ENCODE measurements at regions not wholly inside any gene's neighbourhood (a gene's known extent, or its start where the extent isn't known, plus 50 kb on each side); places are given as distances from the start of the nearest gene placed in this dataset.

DNA sequence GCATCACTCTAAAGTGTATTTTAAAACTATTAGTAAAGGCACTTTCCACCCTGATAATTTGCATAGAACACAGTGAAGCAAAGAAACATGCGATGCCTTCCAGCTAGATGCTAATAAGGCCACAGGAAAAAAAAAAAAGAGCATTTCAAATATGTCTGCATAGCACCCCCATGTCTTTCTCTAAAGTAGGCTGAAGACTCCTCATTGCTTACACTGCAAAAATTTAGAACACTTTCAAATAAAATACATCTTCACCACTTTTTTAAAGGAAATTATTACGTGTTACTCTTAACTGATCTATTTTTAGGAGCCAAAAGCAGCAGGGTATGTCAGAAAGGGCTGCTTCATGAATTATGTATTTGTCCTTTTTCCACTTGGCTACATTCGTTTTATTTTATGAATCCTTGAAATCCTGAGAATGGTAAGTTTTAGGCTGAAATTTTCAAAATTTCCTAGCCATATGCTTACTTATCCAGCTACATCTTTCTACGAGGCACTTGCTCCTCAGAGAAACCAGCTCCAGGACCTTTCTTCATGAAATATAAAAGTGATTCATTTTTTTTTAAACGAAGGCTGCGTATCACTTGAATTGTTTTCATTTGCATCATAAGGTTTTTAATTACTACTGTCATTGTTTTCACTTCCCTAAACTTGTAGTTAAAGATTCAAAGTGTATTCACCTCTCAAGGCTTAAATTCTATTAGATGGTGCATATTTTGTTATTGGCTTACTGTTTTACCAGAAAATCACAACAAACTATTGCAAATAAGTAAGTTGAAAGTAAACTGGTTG, 513.0 kb downstream of the PTPRC start:
- DNase-seq (ENCODE audit: extremely low spot score, unreplicated experiment) = no peak
- H3K27me3 Mint-ChIP-seq = no peaks in the 10 kb centered on the region
- H3K27ac Mint-ChIP-seq = no peak overlapping the region
- H3K9me3 Mint-ChIP-seq = no peaks in the 10 kb centered on the region
- H3K4me1 Mint-ChIP-seq (ENCODE audit: unreplicated experiment) = no peaks in the 10 kb centered on the region
- no peak overlapping the region for H3K4me3 Mint-ChIP-seq
- no peaks in the 10 kb centered on the region for H3K36me3 Mint-ChIP-seq
- TF ChIP-seq, protein P1, sequence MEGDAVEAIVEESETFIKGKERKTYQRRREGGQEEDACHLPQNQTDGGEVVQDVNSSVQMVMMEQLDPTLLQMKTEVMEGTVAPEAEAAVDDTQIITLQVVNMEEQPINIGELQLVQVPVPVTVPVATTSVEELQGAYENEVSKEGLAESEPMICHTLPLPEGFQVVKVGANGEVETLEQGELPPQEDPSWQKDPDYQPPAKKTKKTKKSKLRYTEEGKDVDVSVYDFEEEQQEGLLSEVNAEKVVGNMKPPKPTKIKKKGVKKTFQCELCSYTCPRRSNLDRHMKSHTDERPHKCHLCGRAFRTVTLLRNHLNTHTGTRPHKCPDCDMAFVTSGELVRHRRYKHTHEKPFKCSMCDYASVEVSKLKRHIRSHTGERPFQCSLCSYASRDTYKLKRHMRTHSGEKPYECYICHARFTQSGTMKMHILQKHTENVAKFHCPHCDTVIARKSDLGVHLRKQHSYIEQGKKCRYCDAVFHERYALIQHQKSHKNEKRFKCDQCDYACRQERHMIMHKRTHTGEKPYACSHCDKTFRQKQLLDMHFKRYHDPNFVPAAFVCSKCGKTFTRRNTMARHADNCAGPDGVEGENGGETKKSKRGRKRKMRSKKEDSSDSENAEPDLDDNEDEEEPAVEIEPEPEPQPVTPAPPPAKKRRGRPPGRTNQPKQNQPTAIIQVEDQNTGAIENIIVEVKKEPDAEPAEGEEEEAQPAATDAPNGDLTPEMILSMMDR (conservative IDR thresholded peaks at IDR 0.05) = no peak

DNA sequence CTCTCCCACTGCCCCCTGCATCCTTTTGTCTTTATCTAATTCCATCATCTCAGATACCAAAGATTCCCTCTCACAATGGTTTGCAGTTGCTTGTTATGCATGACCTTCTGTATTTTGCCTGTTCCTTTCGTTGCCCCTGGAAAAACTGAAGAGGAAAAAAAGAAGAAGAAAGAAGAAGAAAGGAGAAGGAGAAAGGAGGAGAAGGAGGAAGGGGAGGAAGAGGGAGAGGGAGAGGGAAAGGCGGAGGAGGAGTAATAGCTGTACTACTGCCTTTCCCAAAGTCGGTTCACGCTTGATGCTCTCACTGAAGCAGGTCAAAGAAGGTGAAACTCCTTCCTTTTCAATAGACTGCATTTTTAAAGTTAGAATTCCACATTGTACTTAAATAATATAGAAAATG, 513.8 kb downstream of the PTPRC start:
- H3K27me3 Mint-ChIP-seq = no peaks in the 10 kb centered on the region
- no peak for DNase-seq (ENCODE audit: extremely low spot score, unreplicated experiment)
- H3K4me3 Mint-ChIP-seq = no peak overlapping the region
- no peak overlapping the region for H3K27ac Mint-ChIP-seq
- TF ChIP-seq, protein P1 (conservative IDR thresholded peaks at IDR 0.05) = no peak
- no peaks in the 10 kb centered on the region for H3K9me3 Mint-ChIP-seq
- H3K36me3 Mint-ChIP-seq = no peaks in the 10 kb centered on the region
- no peaks in the 10 kb centered on the region for H3K4me1 Mint-ChIP-seq (ENCODE audit: unreplicated experiment)

DNA sequence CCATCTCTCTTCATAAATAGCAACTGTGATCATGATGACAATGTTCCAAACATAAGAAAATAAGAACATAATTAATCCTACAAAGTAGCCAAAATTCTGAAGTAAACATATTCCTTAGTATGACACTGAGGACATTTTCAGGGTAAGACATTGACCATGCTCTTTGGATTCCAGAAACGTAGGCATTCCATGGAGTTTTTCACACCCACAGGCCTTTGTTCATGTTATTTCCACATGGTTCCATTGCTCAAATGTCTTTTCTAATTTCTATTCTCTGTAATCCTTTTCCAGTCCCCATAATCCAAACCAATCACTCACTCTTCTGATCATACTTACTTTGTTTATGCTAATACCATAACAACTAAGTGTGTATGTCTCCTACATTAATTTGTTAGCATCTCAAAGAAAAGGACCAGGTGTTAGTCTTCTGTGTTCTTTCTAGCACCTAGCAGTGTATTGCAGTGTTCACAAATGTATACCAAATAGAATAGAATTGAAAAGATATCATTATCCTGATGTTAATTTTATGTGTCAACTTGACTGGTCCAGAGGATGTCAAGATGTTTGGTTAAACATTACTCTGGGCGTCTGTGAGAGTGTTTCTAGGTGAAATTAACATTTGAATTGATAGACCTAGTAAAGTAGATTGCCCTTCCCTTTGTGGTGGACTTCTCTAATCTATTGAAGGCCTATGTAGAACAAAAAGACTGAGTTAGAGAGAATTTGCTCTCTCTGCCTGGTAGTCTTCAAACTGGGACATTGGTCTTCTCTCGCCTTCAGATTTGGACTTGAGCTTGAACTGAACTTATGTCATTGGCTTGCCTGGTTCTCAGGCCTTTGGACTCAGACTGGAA, 516.6 kb downstream of the PTPRC start:
- no peaks in the 10 kb centered on the region for H3K27me3 Mint-ChIP-seq
- H3K36me3 Mint-ChIP-seq = no peaks in the 10 kb centered on the region
- no peak overlapping the region for H3K27ac Mint-ChIP-seq
- TF ChIP-seq, protein P1 (conservative IDR thresholded peaks at IDR 0.05) = no peak
- DNase-seq (ENCODE audit: extremely low spot score, unreplicated experiment) = no peak
- H3K9me3 Mint-ChIP-seq = no peaks in the 10 kb centered on the region
- no peak overlapping the region for H3K4me3 Mint-ChIP-seq
- no peaks in the 10 kb centered on the region for H3K4me1 Mint-ChIP-seq (ENCODE audit: unreplicated experiment)

DNA sequence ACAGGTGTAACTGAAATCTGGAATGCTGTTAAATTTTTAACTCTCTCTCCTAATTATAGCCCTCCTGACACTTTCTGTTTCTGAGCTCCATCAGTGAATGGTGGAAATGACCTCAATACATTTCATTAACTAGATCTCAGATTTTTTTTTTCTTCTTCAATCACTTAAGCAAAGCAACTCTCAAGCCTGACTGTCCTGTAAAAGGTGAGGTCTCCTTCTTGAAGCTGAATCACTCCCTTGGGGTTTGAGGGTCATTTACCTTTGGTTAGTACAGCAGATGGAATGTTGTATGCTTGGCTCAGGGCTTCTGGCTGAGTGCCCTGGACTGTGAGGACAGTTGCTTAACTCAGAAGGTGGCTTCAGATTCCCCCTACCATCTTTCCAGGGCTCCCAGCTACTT, 518.7 kb downstream of the PTPRC start:
- DNase-seq (ENCODE audit: extremely low spot score, unreplicated experiment) = no peak
- no peaks in the 10 kb centered on the region for H3K27me3 Mint-ChIP-seq
- no peaks in the 10 kb centered on the region for H3K4me1 Mint-ChIP-seq (ENCODE audit: unreplicated experiment)
- H3K36me3 Mint-ChIP-seq = no peaks in the 10 kb centered on the region
- no peaks in the 10 kb centered on the region for H3K9me3 Mint-ChIP-seq
- no peak overlapping the region for H3K27ac Mint-ChIP-seq
- TF ChIP-seq, protein P1 (conservative IDR thresholded peaks at IDR 0.05) = no peak
- H3K4me3 Mint-ChIP-seq = no peak overlapping the region

DNA sequence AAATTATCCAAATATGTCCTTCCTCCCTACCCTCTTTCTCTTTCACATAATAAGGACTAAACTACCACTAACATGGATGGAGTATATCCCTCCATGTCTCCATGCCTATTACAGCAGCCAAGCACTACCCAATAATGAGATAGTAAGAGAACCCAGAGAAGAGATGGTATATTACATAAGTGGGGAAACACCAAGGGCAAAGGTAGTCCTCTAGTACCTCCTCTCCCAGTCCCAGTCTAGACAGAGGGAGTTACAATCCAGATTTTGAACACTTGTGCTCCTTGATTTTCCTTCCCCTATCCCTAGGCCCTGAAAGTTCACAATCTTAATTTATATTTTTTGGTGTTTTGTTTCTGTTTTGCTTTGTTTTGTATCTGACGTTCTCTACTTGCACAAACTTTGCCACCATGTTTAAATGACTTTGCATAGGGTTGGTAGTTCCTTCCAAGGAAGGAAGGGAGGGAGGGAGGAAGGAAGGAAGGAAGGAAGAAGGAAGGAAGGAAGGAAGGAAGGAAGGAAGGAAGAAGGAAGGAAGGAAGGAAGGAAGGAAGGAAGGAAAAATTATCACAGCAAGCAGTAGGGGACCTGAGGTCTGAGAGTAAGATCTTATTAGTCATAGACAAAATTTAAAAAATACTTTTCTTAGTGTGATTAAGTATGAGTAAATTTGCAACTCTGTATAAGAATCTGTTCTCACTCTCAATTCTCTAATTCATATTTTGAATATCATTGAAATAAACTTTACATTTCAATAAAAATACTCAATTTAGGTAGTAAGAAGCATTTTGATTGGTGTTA, 521.9 kb downstream of the PTPRC start:
- no peak for DNase-seq (ENCODE audit: extremely low spot score, unreplicated experiment)
- Mint-ChIP-seq H3K27ac (no peak overlapping the region), H3K27me3 (no peaks in the 10 kb centered on the region), H3K9me3 (no peaks in the 10 kb centered on the region), H3K4me3 (no peak overlapping the region), H3K36me3 (no peaks in the 10 kb centered on the region), H3K4me1 (ENCODE audit: unreplicated experiment) (no peaks in the 10 kb centered on the region)
- TF ChIP-seq, protein P1 (conservative IDR thresholded peaks at IDR 0.05) = no peak

Measured in type B pancreatic cell (in vitro differentiated cells).